ENCODE measurements at regions not wholly inside any gene's neighbourhood (a gene's known extent, or its start where the extent isn't known, plus 50 kb on each side); places are given as distances from the start of the nearest gene placed in this dataset.

GRCh38 chr18:61738042-61738441 lies 154.8 kb downstream of the RNF152 start:
- 29 to 46% methylated on average over 1 of the region's 1 CpG for WGBS, 2 donors
- no peak for FAIRE-seq
- intact Hi-C loops (cut with DNase I), result no loop called here
- Histone ChIP-seq H3K4me3 (no peak overlapping the region), H3K36me3 (no peaks in the 10 kb centered on the region), H3K4me1 (peaks cover 22 to 28% (median 22%) of the 10 kb centered on the region in 3 donors), H3K27me3 (no peaks in the 10 kb centered on the region), H3K27ac (peak overlapping the region in 1 of 4 donors; percentile 2), H3K9me3 (no peaks in the 10 kb centered on the region)
- ATAC-seq, result peak in 1 of 4 donors; percentile 35
- no peak for TF ChIP-seq CTCF (IDR thresholded peaks at IDR 0.05)
- DNase-seq, result no peak

GRCh38 chr18:61736133-61736532 lies 156.7 kb downstream of the RNF152 start:
- Histone ChIP-seq H3K27me3 (no peaks in the 10 kb centered on the region), H3K36me3 (no peaks in the 10 kb centered on the region), H3K27ac (peak overlapping the region; percentile 21 to 62 (median 52)), H3K4me3 (peak overlapping the region in 2 of 4 donors; percentile 2 to 14), H3K4me1 (peaks cover 22 to 28% (median 22%) of the 10 kb centered on the region in 3 donors), H3K9me3 (no peaks in the 10 kb centered on the region)
- no peak for TF ChIP-seq CTCF (IDR thresholded peaks at IDR 0.05)
- DNase-seq (no peak), ATAC-seq (peak; percentile 28 to 50 (median 44)), FAIRE-seq (no peak)
- WGBS, 2 donors, result 15 to 27% methylated on average over 4 of the region's 4 CpGs
- intact Hi-C loops (cut with DNase I), result no loop called here

- intact Hi-C loops (cut with DNase I), result no loop called here
- DNase-seq (peak in 3 of 6 donors; percentile 41 to 64 (median 52)), FAIRE-seq (no peak), ATAC-seq (peak; percentile 80 to 90 (median 84))
- Histone ChIP-seq H3K9me3 (no peaks in the 10 kb centered on the region), H3K27me3 (no peaks in the 10 kb centered on the region), H3K4me3 (peak overlapping the region in 2 of 4 donors; percentile 2 to 14), H3K36me3 (no peaks in the 10 kb centered on the region), H3K27ac (peak overlapping the region; percentile 21 to 62 (median 52)), H3K4me1 (peaks cover 22 to 28% (median 22%) of the 10 kb centered on the region in 3 donors)
- WGBS, 2 donors, result 11 to 18% methylated on average over 5 of the region's 5 CpGs
- no peak for TF ChIP-seq CTCF (IDR thresholded peaks at IDR 0.05)
Observed at GRCh38 chr18:61735564-61736102, 157.2 kb downstream of the RNF152 start.

- peak overlapping the region in 3 of 4 donors; percentile 52 to 62 (median 52) for H3K27ac ChIP-seq
- ATAC-seq (no peak), DNase-seq (no peak), FAIRE-seq (no peak)
- H3K27me3 ChIP-seq, result no peaks in the 10 kb centered on the region
- intact Hi-C loops (cut with DNase I), result no loop called here
- H3K4me3 ChIP-seq, result no peak overlapping the region
- H3K9me3 ChIP-seq, result no peaks in the 10 kb centered on the region
- H3K4me1 ChIP-seq, result peaks cover 22 to 28% (median 22%) of the 10 kb centered on the region in 3 donors
- no peak for TF ChIP-seq CTCF (IDR thresholded peaks at IDR 0.05)
- H3K36me3 ChIP-seq, result no peaks in the 10 kb centered on the region
- WGBS, 2 donors, result 31 to 41% methylated on average over 3 of the region's 3 CpGs
Observed at GRCh38 chr18:61734396-61734795, 158.4 kb downstream of the RNF152 start.

GRCh38 chr18:61732854-61733253 lies 160.0 kb downstream of the RNF152 start:
- no peaks in the 10 kb centered on the region for H3K9me3 ChIP-seq
- DNase-seq (peak in 1 of 6 donors; percentile 33), ATAC-seq (no peak), FAIRE-seq (no peak)
- H3K27me3 ChIP-seq, result no peaks in the 10 kb centered on the region
- no peaks in the 10 kb centered on the region for H3K36me3 ChIP-seq
- H3K27ac ChIP-seq, result peak overlapping the region in 1 of 4 donors; percentile 3
- H3K4me1 ChIP-seq, result peaks cover 22 to 26% (median 22%) of the 10 kb centered on the region in 3 donors
- TF ChIP-seq CTCF (IDR thresholded peaks at IDR 0.05), result no peak
- no peak overlapping the region for H3K4me3 ChIP-seq
- 62 to 65% methylated on average over 4 of the region's 4 CpGs for WGBS, 2 donors
- intact Hi-C loops (cut with DNase I), result no loop called here
